ENCODE measurements at regions not wholly inside any gene's neighbourhood (a gene's known extent, or its start where the extent isn't known, plus 50 kb on each side); places are given as distances from the start of the nearest gene placed in this dataset.

- Histone ChIP-seq H3K4me3 (no peak overlapping the region), H3K4me1 (no peaks in the 10 kb centered on the region), H3K27me3 (no peaks in the 10 kb centered on the region), H3K36me3 (no peaks in the 10 kb centered on the region), H3K27ac (no peak overlapping the region), H3K9me3 (no peaks in the 10 kb centered on the region)
- no peak for DNase-seq
- no peak for TF ChIP-seq POLR2A (IDR thresholded peaks at IDR 0.05)
- TF ChIP-seq CTCF (IDR thresholded peaks at IDR 0.05): no peak
Observed at GRCh38 chr2:18262601-18263000, 297.9 kb downstream of the RDH14 start.

GRCh38 chr2:18253686-18254197 is 306.7 kb downstream of the RDH14 start:
- Histone ChIP-seq H3K4me1 (no peaks in the 10 kb centered on the region), H3K27me3 (no peaks in the 10 kb centered on the region), H3K9me3 (no peaks in the 10 kb centered on the region), H3K27ac (no peak overlapping the region), H3K36me3 (no peaks in the 10 kb centered on the region), H3K4me3 (no peak overlapping the region)
- TF ChIP-seq POLR2A (IDR thresholded peaks at IDR 0.05) (no peak), CTCF (IDR thresholded peaks at IDR 0.05) (no peak)
- no peak for DNase-seq

GRCh38 chr2:18251486-18251885 is 309.0 kb downstream of the RDH14 start:
- no peak for DNase-seq
- Histone ChIP-seq H3K27me3 (no peaks in the 10 kb centered on the region), H3K4me3 (no peak overlapping the region), H3K36me3 (no peaks in the 10 kb centered on the region), H3K27ac (no peak overlapping the region), H3K9me3 (no peaks in the 10 kb centered on the region), H3K4me1 (no peaks in the 10 kb centered on the region)
- TF ChIP-seq POLR2A (IDR thresholded peaks at IDR 0.05): no peak
- TF ChIP-seq CTCF (IDR thresholded peaks at IDR 0.05): no peak

GRCh38 chr2:18247282-18248110 is 313.0 kb downstream of the RDH14 start:
- Histone ChIP-seq H3K4me3 (no peak overlapping the region), H3K36me3 (no peaks in the 10 kb centered on the region), H3K9me3 (no peaks in the 10 kb centered on the region), H3K27ac (no peak overlapping the region), H3K4me1 (no peaks in the 10 kb centered on the region), H3K27me3 (no peaks in the 10 kb centered on the region)
- DNase-seq: no peak
- TF ChIP-seq CTCF (IDR thresholded peaks at IDR 0.05): no peak
- no peak for TF ChIP-seq POLR2A (IDR thresholded peaks at IDR 0.05)

- Histone ChIP-seq H3K4me1 (no peaks in the 10 kb centered on the region), H3K27me3 (no peaks in the 10 kb centered on the region), H3K36me3 (no peaks in the 10 kb centered on the region), H3K9me3 (no peaks in the 10 kb centered on the region), H3K27ac (no peak overlapping the region), H3K4me3 (no peak overlapping the region)
- no peak for DNase-seq
- TF ChIP-seq CTCF (IDR thresholded peaks at IDR 0.05) (no peak), POLR2A (IDR thresholded peaks at IDR 0.05) (no peak)
Observed at GRCh38 chr2:18245375-18245774, 315.1 kb downstream of the RDH14 start.
